ENCODE measurements at regions not wholly inside any gene's neighbourhood (a gene's known extent, or its start where the extent isn't known, plus 50 kb on each side); places are given as distances from the start of the nearest gene placed in this dataset.

GRCh38 chr17:71176331-71176730 lies 944.5 kb upstream of the SOX9 start:
- TF ChIP-seq, protein P1, sequence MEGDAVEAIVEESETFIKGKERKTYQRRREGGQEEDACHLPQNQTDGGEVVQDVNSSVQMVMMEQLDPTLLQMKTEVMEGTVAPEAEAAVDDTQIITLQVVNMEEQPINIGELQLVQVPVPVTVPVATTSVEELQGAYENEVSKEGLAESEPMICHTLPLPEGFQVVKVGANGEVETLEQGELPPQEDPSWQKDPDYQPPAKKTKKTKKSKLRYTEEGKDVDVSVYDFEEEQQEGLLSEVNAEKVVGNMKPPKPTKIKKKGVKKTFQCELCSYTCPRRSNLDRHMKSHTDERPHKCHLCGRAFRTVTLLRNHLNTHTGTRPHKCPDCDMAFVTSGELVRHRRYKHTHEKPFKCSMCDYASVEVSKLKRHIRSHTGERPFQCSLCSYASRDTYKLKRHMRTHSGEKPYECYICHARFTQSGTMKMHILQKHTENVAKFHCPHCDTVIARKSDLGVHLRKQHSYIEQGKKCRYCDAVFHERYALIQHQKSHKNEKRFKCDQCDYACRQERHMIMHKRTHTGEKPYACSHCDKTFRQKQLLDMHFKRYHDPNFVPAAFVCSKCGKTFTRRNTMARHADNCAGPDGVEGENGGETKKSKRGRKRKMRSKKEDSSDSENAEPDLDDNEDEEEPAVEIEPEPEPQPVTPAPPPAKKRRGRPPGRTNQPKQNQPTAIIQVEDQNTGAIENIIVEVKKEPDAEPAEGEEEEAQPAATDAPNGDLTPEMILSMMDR (IDR thresholded peaks at IDR 0.05) = no peak
- Histone ChIP-seq H3K36me3 (no peaks in the 10 kb centered on the region), H3K9me3 (no peaks in the 10 kb centered on the region), H3K27ac (no peak overlapping the region), H3K27me3 (ENCODE audit: low read depth) (no peaks in the 10 kb centered on the region), H3K4me1 (no peaks in the 10 kb centered on the region), H3K4me3 (no peak overlapping the region)
- ATAC-seq = no peak
- intact Hi-C loops (cut with DNase I) = no loop called here
- no peak for DNase-seq

DNA sequence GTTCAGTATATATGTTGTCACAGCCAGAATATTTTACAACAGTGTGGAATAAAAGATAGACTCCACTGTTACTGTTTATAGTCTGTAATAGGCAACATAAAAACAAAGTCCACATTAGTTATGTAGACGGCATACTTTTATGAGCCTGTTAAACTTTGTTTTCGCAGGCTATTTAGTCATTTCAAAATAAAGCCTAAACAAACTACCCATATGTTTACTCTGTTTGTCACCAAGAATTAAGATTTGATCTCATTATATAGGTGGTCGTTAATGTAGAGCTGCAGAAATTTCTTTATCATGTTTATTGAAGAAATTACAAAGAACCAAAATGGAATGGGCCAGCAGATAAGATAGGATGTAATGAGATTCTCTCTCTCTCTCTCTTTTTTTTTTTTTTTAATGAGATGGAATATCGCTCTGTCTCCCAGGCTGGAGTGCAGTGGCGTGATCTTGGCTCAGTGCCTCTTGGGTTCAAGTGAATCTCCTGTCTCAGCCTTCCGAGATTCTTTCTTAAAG lies 943.8 kb upstream of the SOX9 start:
- no peak for DNase-seq
- Histone ChIP-seq H3K4me1 (no peaks in the 10 kb centered on the region), H3K9me3 (no peaks in the 10 kb centered on the region), H3K36me3 (no peaks in the 10 kb centered on the region), H3K4me3 (no peak overlapping the region), H3K27me3 (ENCODE audit: low read depth) (no peaks in the 10 kb centered on the region), H3K27ac (no peak overlapping the region)
- intact Hi-C loops (cut with DNase I) = no loop called here
- ATAC-seq = no peak
- TF ChIP-seq, protein P1 (IDR thresholded peaks at IDR 0.05) = no peak

DNA sequence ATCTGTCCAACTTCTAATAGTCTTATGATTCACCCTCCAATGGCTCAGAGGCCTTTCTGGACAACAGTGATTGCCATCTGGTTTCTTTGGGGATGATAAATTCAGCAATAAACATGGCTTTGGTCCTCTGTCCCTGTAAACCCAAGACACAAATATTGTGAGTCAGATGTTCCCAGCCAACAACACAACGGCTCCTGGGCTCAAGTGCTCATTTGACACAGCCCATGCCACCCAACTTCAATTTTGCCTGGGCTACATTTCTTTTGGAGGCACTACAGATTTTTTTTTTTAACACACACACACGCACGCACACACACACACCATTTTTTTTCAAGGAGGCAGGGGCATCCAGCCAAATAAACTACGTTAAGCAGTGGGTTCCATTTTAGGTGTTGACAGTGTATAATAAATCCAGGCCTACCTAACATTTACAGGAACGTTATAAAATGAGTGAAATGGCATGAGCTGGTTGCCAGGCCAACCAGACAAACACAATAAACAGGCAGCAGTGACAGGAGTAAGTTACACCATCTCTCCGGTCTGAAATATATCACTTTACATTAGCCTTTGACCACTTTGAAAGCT lies 939.9 kb upstream of the SOX9 start:
- ATAC-seq (peak; percentile 47 to 71), DNase-seq (no peak)
- Histone ChIP-seq H3K4me3 (no peak overlapping the region), H3K9me3 (no peaks in the 10 kb centered on the region), H3K36me3 (no peaks in the 10 kb centered on the region), H3K4me1 (no peaks in the 10 kb centered on the region), H3K27me3 (ENCODE audit: low read depth) (no peaks in the 10 kb centered on the region), H3K27ac (no peak overlapping the region)
- intact Hi-C loops (cut with DNase I) = no loop called here
- TF ChIP-seq, protein P1 (IDR thresholded peaks at IDR 0.05) = no peak

- ATAC-seq (no peak), DNase-seq (no peak)
- Histone ChIP-seq H3K4me3 (no peak overlapping the region), H3K9me3 (no peaks in the 10 kb centered on the region), H3K36me3 (no peaks in the 10 kb centered on the region), H3K27me3 (ENCODE audit: low read depth) (no peaks in the 10 kb centered on the region), H3K27ac (no peak overlapping the region), H3K4me1 (no peaks in the 10 kb centered on the region)
- intact Hi-C loops (cut with DNase I) = no loop called here
- TF ChIP-seq, protein P1 (IDR thresholded peaks at IDR 0.05) = no peak
Observed at GRCh38 chr17:71183066-71183660, 937.7 kb upstream of the SOX9 start.

- Histone ChIP-seq H3K36me3 (no peaks in the 10 kb centered on the region), H3K27ac (no peak overlapping the region), H3K9me3 (no peaks in the 10 kb centered on the region), H3K27me3 (ENCODE audit: low read depth) (no peaks in the 10 kb centered on the region), H3K4me1 (no peaks in the 10 kb centered on the region), H3K4me3 (no peak overlapping the region)
- intact Hi-C loops (cut with DNase I) = no loop called here
- DNase-seq = no peak
- ATAC-seq = no peak
- TF ChIP-seq, protein P1 (IDR thresholded peaks at IDR 0.05) = no peak
Observed at GRCh38 chr17:71184716-71185115, 936.1 kb upstream of the SOX9 start.

Data from lower lobe of right lung (tissue), 2 donors.